G401 (cell line): ENCODE measurements at regions not wholly inside any gene's neighbourhood (a gene's known extent, or its start where the extent isn't known, plus 50 kb on each side); places are given as distances from the start of the nearest gene placed in this dataset.
A peak's percentile ranks its signal among the peaks of the same experiment; 100 is the strongest.

Source experiments
- DNase-seq: peaks from one replicate; pipeline ENCODE4 v3.0.0-alpha.2; 2015; ENCODE audit warnings: low spot score
- in situ Hi-C: cut with HindIII; loops from 2 replicates; pipeline ENCODE4 v1.10.0; 2016; ENCODE audit warnings: low sequenced_read_pairs, mixed read lengths

DNA sequence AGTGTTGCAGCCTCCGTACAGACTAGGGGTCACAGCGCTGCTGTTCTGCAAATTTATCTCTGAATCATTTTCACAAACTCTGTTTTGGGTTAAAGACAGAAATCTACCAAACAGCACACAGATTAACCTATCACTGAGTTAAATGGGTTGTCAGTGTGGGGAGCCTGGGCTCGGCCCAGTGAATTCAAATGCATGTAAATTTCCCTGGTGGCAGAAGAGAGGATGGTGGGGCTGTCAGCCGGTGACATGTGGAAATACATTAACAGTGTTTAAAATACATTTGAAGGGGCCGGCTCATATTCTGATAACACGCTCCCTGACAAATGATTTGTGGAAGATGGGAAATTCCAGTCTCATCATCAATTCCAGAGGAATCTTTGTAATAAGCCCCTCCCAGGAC is 309.6 kb upstream of the MKI67 start:
- in situ Hi-C loops, result no loop called here

GRCh38 chr10:128437786-128438345 is 311.6 kb upstream of the MKI67 start:
- in situ Hi-C loops, result no loop called here
- no peak for DNase-seq

More for the DNA sequence above, 309.6 kb upstream of the MKI67 start:
- no peak for DNase-seq

DNA sequence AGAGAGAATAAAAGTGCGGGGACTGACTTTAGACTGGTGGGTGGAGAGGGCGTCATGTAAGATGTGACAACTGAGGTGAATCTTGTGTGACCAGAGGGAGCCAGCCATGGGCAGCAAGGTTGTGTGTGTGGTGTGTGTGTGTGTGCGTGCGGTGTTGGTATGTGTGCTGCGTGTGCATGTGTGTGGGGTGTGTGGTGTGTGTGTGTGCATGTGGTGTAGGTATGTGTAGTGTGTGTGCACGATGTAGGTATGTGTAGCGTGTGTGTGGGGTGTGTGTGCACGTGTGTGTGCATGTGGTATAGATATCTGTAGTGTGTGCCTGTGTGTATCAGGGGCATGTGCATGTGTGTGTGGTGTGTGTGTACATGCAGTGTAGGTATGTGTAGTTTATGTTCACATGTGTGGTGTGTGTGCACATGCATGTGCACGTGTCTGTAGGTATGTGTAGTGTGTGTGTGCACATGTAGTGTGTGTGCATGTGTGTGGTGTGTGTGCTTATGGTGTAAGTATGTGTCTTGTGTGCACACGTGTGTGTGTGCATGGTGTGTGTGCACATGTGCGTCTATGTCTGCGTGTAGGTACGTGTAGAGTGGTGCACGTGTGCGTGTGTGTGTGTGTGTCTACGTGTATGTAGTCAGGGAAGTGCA is 312.3 kb upstream of the MKI67 start:
- in situ Hi-C loops, result no loop called here
- no peak for DNase-seq

- in situ Hi-C loops, result no loop called here
Measured at GRCh38 chr10:128440513-128441160, 314.4 kb upstream of the MKI67 start.

GRCh38 chr10:128443925-128444518 is 317.8 kb upstream of the MKI67 start:
- DNase-seq, result no peak
- in situ Hi-C loops, result no loop called here

More at GRCh38 chr10:128440513-128441160, 314.4 kb upstream of the MKI67 start:
- no peak for DNase-seq

GRCh38 chr10:128448796-128449195 is 322.6 kb upstream of the MKI67 start:
- in situ Hi-C loops, result no loop called here
- DNase-seq, result no peak

GRCh38 chr10:128451879-128452278 is 325.7 kb upstream of the MKI67 start:
- in situ Hi-C loops, result no loop called here
- DNase-seq, result no peak

GRCh38 chr10:128456271-128456670 is 330.0 kb upstream of the MKI67 start:
- in situ Hi-C loops, result no loop called here

DNA sequence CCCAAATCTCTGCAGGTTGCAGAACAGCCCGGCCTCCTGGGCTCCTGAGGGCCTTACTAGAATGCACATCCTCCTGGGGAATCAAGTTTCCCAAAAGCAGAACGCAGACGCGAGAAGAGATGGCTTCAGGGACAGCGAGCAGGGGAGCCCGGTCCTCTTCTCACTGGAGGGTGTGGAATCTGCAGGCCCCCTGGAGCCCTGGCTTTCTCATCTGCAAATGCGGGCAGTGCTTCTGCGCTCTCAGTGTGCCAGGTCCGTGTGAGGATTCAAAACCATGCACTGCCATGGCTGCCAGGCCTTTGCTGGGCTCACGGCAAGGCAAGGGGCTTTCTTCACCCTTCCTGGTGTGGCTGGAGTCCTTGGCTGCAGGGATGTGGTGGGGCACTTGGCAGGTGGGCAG is 330.9 kb upstream of the MKI67 start:
- in situ Hi-C loops, result no loop called here
- no peak for DNase-seq

More at GRCh38 chr10:128456271-128456670, 330.0 kb upstream of the MKI67 start:
- no peak for DNase-seq

DNA sequence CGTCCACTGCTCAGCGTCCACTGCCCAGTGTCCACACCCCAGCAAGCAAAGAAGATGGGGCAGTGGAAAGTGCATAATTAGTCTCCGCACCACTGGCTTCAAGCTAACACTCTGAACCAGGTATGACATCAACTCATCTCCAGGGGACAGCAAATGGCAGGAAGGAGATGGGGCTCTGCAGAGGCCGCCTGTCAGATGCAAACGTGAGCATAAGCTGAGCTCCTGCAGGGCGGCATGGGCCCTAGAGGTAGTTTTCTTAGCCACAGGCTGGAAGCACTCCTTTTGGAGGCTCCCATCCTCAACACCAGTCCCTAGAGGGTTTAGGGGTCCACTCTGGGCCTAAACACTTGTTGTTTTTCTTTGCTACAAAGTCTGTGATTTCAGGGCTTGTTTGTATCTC is 335.8 kb upstream of the MKI67 start:
- DNase-seq, result no peak
- in situ Hi-C loops, result no loop called here

DNA sequence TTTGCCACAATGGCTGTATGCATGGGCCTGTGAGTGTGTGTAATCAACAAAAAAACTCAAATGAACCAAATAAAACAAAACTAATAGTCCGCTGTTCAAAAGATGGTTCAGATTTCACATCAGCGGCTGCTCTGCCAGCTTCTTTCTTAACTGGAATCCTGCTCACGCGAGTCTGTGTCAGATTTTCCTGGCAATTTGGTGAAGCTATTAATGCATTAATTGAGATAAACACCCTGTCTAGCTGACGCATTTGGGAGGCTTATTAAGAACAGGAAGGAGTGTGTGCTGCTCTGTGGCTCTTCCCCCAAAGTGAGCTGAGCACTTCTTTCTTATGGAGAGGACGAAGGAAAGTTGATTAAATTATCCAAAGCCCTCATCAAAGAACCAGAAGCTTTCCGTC is 336.6 kb upstream of the MKI67 start:
- in situ Hi-C loops, result no loop called here
- no peak for DNase-seq

DNA sequence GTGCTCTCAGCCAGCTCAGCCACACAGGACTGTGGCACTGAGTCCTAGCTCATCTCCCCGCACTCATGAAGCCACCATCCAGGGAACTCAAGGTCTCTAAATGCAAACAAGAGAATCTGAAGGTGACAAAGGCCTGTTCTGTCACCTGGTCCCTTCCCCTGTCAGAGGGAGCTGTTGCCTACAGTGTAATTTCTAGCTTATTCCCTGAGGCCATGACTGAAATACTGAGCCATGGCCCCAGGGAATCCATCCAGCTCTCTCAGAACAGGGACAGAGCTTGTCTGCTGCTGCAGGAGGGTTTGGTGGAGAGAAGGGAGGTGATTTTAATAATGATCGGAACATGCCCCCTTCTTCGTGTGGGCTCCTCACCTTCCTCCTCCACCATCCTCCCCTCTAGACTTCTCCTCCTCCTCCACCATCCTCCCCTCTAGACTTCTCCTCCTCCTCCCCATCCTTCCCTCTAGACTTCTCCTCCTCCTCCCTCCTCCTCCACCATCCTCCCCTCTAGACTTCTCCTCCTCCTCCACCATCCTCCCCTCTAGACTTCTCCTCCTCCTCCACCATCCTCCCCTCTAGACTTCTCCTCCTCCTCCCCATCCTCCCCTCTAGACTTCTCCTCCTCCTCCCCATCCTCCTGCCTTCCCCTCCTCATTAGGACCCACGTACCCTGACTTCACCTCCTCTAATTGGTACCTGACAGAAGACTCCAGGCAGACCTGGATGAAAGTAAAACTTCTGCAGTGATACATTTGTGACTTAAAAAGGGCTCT is 338.0 kb upstream of the MKI67 start:
- in situ Hi-C loops, result no loop called here
- DNase-seq, result peak; percentile 37

- DNase-seq, result no peak
Measured at GRCh38 chr10:128465697-128466096, 339.5 kb upstream of the MKI67 start.

DNA sequence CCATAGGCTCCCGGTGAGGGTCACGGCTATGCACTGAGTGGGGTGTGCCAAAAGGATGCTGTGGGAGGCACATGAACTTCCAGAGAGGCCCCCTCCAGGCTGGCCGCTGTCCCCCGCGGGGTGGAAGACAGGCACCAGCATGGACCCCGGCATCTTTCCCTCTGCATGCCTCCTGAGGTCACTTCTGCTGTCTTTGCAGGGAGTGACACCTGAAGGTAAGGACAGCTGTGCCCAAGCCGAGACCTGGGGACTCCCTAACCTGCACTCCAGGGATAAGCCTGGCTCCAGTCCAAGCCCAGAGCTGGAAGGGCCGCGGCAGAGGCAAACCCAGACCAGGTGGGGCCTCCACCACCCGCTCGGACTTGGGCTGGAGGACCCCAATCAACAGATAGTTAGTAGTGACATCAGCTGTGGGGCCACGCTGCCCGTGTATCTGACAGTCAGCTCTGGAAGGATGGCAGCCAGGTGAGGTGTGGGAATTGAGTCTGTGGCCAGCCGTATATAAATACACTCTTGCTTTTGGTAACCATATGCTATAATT is 340.7 kb upstream of the MKI67 start:
- in situ Hi-C loops, result no loop called here
- no peak for DNase-seq

More at GRCh38 chr10:128465697-128466096, 339.5 kb upstream of the MKI67 start:
- in situ Hi-C loops, result no loop called here

GRCh38 chr10:128468462-128468861 is 342.2 kb upstream of the MKI67 start:
- no peak for DNase-seq
- in situ Hi-C loops, result no loop called here

- DNase-seq, result no peak
- in situ Hi-C loops, result no loop called here
Measured at GRCh38 chr10:128469515-128469914, 343.3 kb upstream of the MKI67 start.

- in situ Hi-C loops, result no loop called here
- no peak for DNase-seq
Measured at GRCh38 chr10:128470321-128470965, 344.2 kb upstream of the MKI67 start.

DNA sequence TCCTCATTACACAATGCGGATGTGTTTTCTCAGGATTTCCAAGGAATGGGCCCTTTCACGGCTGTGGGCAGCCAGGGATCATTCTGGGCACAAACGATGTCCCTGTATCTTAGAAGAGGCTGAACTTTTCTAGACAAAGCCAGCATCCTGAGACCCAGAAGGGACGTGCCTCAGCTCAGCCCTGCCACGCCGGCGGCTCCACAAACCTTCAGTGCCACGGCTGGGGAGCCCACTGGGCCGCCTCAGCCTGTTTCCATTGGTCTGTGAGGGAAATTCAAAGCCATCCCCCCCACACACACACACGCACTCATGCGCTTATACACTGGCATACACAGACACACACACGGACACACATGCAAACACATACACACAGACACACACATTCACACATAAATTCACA is 344.9 kb upstream of the MKI67 start:
- in situ Hi-C loops, result no loop called here

GRCh38 chr10:128472196-128472595 is 346.0 kb upstream of the MKI67 start:
- DNase-seq, result no peak
- in situ Hi-C loops, result no loop called here

More for the DNA sequence above, 344.9 kb upstream of the MKI67 start:
- no peak for DNase-seq
